Progenitor cell of endocrine pancreas (in vitro differentiated cells): ENCODE measurements at regions not wholly inside any gene's neighbourhood (a gene's known extent, or its start where the extent isn't known, plus 50 kb on each side); places are given as distances from the start of the nearest gene placed in this dataset.

Experiments
- DNase-seq: peaks from one replicate; pipeline ENCODE4 v3.0.0; 2021; ENCODE audit warnings: low spot score; ENCODE audit not compliant: unreplicated experiment
- H3K27ac Mint-ChIP-seq: 2 replicates; pipeline ENCODE4 v1.8.0; 2021; ENCODE audit warnings: mild to moderate bottlenecking, moderate library complexity, mixed read lengths
- H3K27me3 Mint-ChIP-seq: 2 replicates; pipeline ENCODE4 v1.8.0; 2021; ENCODE audit warnings: mixed read lengths
- H3K36me3 Mint-ChIP-seq: 2 replicates; pipeline ENCODE4 v1.8.0; 2022; ENCODE audit warnings: mixed read lengths; ENCODE audit not compliant: insufficient read depth
- H3K4me1 Mint-ChIP-seq: 2 replicates; pipeline ENCODE4 v1.8.0; 2021; ENCODE audit warnings: low read depth, mixed read lengths
- H3K4me3 Mint-ChIP-seq: 2 replicates; pipeline ENCODE4 v1.8.0; 2021; ENCODE audit warnings: low read depth, mild to moderate bottlenecking, moderate library complexity, mixed read lengths
- H3K9me3 Mint-ChIP-seq: 2 replicates; pipeline ENCODE4 v1.8.0; 2021; ENCODE audit warnings: low read depth, mixed read lengths
- TF ChIP-seq, protein P1 (sequence below): fragments of 200-600 bp; sonication (generic); IDR thresholded peaks from one replicate; pipeline ENCODE4 v1.5.0; 2021; ENCODE audit warnings: antibody characterized with exemption, mild to moderate bottlenecking; ENCODE audit not compliant: unreplicated experiment

DNA sequence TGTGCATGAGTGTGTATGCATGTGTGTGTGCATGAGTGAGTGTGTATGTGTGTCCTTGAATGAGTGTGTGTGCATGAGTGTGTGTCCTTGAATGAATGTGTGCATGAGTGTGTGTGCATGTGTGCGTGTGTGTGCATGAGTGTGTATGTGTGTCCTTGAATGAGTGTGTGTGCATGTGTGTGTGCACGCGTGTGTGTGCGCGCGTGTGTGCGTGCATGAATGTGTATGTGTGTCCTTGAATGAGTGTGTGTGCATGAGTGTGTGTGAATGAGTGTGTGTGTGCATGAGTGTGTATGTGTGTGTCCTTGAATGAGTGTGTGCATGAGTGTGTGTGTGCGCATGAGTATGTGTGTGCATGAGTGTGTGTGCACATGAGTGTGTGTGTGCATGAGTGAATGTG lies 271.9 kb downstream of the RNF144A start:
- Mint-ChIP-seq H3K36me3 (no peaks in the 10 kb centered on the region), H3K27ac (no peak overlapping the region), H3K9me3 (no peaks in the 10 kb centered on the region), H3K27me3 (no peaks in the 10 kb centered on the region), H3K4me3 (no peak overlapping the region), H3K4me1 (no peaks in the 10 kb centered on the region)
- TF ChIP-seq, protein P1, sequence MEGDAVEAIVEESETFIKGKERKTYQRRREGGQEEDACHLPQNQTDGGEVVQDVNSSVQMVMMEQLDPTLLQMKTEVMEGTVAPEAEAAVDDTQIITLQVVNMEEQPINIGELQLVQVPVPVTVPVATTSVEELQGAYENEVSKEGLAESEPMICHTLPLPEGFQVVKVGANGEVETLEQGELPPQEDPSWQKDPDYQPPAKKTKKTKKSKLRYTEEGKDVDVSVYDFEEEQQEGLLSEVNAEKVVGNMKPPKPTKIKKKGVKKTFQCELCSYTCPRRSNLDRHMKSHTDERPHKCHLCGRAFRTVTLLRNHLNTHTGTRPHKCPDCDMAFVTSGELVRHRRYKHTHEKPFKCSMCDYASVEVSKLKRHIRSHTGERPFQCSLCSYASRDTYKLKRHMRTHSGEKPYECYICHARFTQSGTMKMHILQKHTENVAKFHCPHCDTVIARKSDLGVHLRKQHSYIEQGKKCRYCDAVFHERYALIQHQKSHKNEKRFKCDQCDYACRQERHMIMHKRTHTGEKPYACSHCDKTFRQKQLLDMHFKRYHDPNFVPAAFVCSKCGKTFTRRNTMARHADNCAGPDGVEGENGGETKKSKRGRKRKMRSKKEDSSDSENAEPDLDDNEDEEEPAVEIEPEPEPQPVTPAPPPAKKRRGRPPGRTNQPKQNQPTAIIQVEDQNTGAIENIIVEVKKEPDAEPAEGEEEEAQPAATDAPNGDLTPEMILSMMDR: no peak
- DNase-seq: no peak

GRCh38 chr2:7190587-7191324 lies 273.5 kb downstream of the RNF144A start:
- TF ChIP-seq, protein P1: no peak
- H3K27ac Mint-ChIP-seq: no peak overlapping the region
- no peak overlapping the region for H3K4me3 Mint-ChIP-seq
- no peaks in the 10 kb centered on the region for H3K27me3 Mint-ChIP-seq
- no peaks in the 10 kb centered on the region for H3K4me1 Mint-ChIP-seq
- no peaks in the 10 kb centered on the region for H3K9me3 Mint-ChIP-seq
- no peak for DNase-seq
- no peaks in the 10 kb centered on the region for H3K36me3 Mint-ChIP-seq

DNA sequence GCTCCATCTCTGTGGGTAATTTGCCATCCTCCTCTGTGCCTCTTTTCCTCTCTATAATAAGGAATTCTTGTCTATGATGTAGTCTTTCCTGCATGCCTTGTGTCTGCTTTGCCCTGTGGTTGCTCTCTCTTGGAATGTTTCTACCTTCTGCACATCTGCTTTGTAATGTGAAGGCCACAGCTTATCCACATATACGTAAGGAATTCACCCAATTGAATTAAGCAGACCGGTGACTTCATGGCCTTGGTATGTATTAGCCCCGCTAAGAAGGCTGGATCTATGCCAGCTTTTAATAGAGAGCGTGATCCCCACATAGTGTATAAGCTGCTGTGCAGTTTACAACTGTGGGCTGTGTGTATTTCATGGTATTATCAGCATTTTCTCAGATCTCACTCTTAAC lies 274.7 kb downstream of the RNF144A start:
- H3K4me3 Mint-ChIP-seq: no peak overlapping the region
- H3K4me1 Mint-ChIP-seq: no peaks in the 10 kb centered on the region
- TF ChIP-seq, protein P1: no peak
- H3K27ac Mint-ChIP-seq: no peak overlapping the region
- no peaks in the 10 kb centered on the region for H3K9me3 Mint-ChIP-seq
- no peaks in the 10 kb centered on the region for H3K36me3 Mint-ChIP-seq
- no peak for DNase-seq
- H3K27me3 Mint-ChIP-seq: no peaks in the 10 kb centered on the region

DNA sequence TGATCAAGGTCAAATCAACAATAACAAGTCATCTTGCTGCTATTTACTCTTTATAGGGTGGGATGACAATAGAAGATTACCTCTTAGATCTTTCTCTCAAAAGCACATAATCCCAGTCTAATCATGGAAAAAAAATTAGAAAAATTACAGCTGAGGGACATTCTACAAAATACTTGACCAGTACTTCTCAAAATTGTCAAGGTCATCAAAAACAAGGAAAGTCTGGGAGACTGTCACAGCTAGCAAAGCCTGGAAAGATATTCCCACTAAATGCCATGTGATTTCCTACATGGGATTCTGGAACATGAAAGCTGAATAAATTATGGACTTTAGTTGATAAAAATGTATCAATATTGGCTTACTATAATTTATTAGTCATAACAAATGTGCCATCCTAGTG lies 276.2 kb downstream of the RNF144A start:
- Mint-ChIP-seq H3K27me3 (no peaks in the 10 kb centered on the region), H3K4me3 (no peak overlapping the region), H3K9me3 (no peaks in the 10 kb centered on the region), H3K36me3 (no peaks in the 10 kb centered on the region), H3K4me1 (no peaks in the 10 kb centered on the region), H3K27ac (no peak overlapping the region)
- DNase-seq: no peak
- TF ChIP-seq, protein P1: no peak

- Mint-ChIP-seq H3K9me3 (no peaks in the 10 kb centered on the region), H3K27me3 (no peaks in the 10 kb centered on the region), H3K4me3 (no peak overlapping the region), H3K27ac (no peak overlapping the region), H3K36me3 (no peaks in the 10 kb centered on the region), H3K4me1 (no peaks in the 10 kb centered on the region)
- no peak for DNase-seq
- TF ChIP-seq, protein P1: no peak
These were observed 277.7 kb downstream of the RNF144A start for GRCh38 chr2:7194950-7195349.
